NCI-H226 (cell line): ENCODE measurements at regions not wholly inside any gene's neighbourhood (a gene's known extent, or its start where the extent isn't known, plus 50 kb on each side); places are given as distances from the start of the nearest gene placed in this dataset.
"Not testable (repeated sequence)": the region's sequence is repeated elsewhere in the genome, so short reads cannot be mapped to it uniquely, and the experiment has no call there.

ENCODE experiments used
- DNase-seq: peaks from one replicate; pipeline ENCODE4 v3.0.0-alpha.2; 2015

GRCh38 chr18:60319129-60319528 is 53.4 kb downstream of the MC4R start:
- DNase-seq: no peak

GRCh38 chr18:60311676-60312360 is 60.8 kb downstream of the MC4R start:
- DNase-seq: no peak

- DNase-seq: no peak
These were observed 76.9 kb downstream of the MC4R start for GRCh38 chr18:60295674-60296073.

GRCh38 chr18:60292186-60292585 is 80.4 kb downstream of the MC4R start:
- no peak for DNase-seq

GRCh38 chr18:60279391-60279790 is 93.2 kb downstream of the MC4R start:
- DNase-seq: no peak

GRCh38 chr18:60277855-60278480 is 94.6 kb downstream of the MC4R start:
- DNase-seq: peak; percentile 75

- no peak for DNase-seq
These were observed 105.0 kb downstream of the MC4R start for GRCh38 chr18:60267391-60268058.

- DNase-seq: no peak
These were observed 106.0 kb downstream of the MC4R start for GRCh38 chr18:60266558-60266957.

GRCh38 chr18:60259052-60259681 is 113.4 kb downstream of the MC4R start:
- peak; percentile 15 for DNase-seq

- no peak for DNase-seq
These were observed 123.2 kb downstream of the MC4R start for GRCh38 chr18:60249388-60249787.

- DNase-seq: no peak
These were observed 123.9 kb downstream of the MC4R start for GRCh38 chr18:60248336-60249330.

GRCh38 chr18:60247103-60247502 is 125.5 kb downstream of the MC4R start:
- no peak for DNase-seq

- DNase-seq: no peak
These were observed 126.0 kb downstream of the MC4R start for GRCh38 chr18:60246606-60247005.

GRCh38 chr18:60245096-60245495 is 127.5 kb downstream of the MC4R start:
- no peak for DNase-seq

- not testable (repeated sequence) for DNase-seq
These were observed 133.4 kb downstream of the MC4R start for GRCh38 chr18:60239024-60239710.

GRCh38 chr18:60235164-60235563 is 137.4 kb downstream of the MC4R start:
- DNase-seq: peak; percentile 45

GRCh38 chr18:60232541-60232940 is 140.0 kb downstream of the MC4R start:
- DNase-seq: peak; percentile 86

- no peak for DNase-seq
These were observed 143.7 kb downstream of the MC4R start for GRCh38 chr18:60228609-60229595.

- no peak for DNase-seq
These were observed 157.1 kb downstream of the MC4R start for GRCh38 chr18:60215432-60215831.

GRCh38 chr18:60209042-60209441 is 163.5 kb downstream of the MC4R start:
- DNase-seq: no peak

- no peak for DNase-seq
These were observed 169.9 kb downstream of the MC4R start for GRCh38 chr18:60202708-60203107.
